Breast epithelium (tissue), 4 donors: ENCODE measurements at regions not wholly inside any gene's neighbourhood (a gene's known extent, or its start where the extent isn't known, plus 50 kb on each side); places are given as distances from the start of the nearest gene placed in this dataset.

Source experiments
- DNase-seq, 2 donors: peaks; one replicate each; pipeline ENCODE4 v3.0.0-alpha.2; 2019; ENCODE audit warnings: low spot score in 2 of 2
- H3K27ac ChIP-seq, 2 donors: fragments of 200-600 bp; sonication (generic) in 1 of 2; one replicate each; pipeline ENCODE4 v1.5.1; 2016 to 2019; ENCODE audit warnings: mild to moderate bottlenecking in 1 of 2
- H3K27me3 ChIP-seq, 2 donors: fragments of 200-600 bp; sonication (generic) in 1 of 2; one replicate each; pipeline versions ENCODE4 v1.5.1 to v1.6.0; 2017 to 2019; ENCODE audit warnings: control low read depth in 1 of 2, mild to moderate bottlenecking in 1 of 2
- H3K36me3 ChIP-seq: fragments of 200-600 bp; one replicate; pipeline ENCODE4 v1.5.1; 2019
- H3K4me1 ChIP-seq, 2 donors: fragments of 200-600 bp; sonication (generic); one replicate each; pipeline ENCODE4 v1.5.1; 2016 to 2019; ENCODE audit warnings: control low read depth in 1 of 2
- H3K4me3 ChIP-seq, 3 donors: fragments of 200-600 bp; sonication (generic); 1 replicate in 2 of 3; 2 replicates in 1 of 3; pipeline ENCODE4 v1.5.1; 2016 to 2019; ENCODE audit warnings: mild to moderate bottlenecking in 3 of 3, moderate library complexity in 2 of 3
- H3K9me3 ChIP-seq, 2 donors: fragments of 200-600 bp; sonication (generic) in 1 of 2; one replicate each; pipeline ENCODE4 v1.5.1; 2016 to 2019; ENCODE audit warnings: control low read depth in 1 of 2
- POLR2A ChIP-seq: fragments of 450-650 bp; IDR thresholded peaks from one replicate; pipeline ENCODE4 v1.6.1; 2016; ENCODE audit warnings: antibody characterized with exemption, mild to moderate bottlenecking, moderate library complexity
- POLR2AphosphoS5 ChIP-seq, 3 donors: sonication (generic); formaldehyde crosslinking; IDR thresholded peaks; one replicate each; pipeline ENCODE4 v1.6.1; 2017; ENCODE audit warnings: antibody characterized with exemption in 3 of 3
- intact Hi-C: fragments of 100-400 bp; cut with DNase I; formaldehyde crosslinking; loops from one replicate; pipeline ENCODE4 v1.15.1; 2023; ENCODE audit warnings: low total_unique reads
- TF ChIP-seq, protein P1 (sequence below), 3 donors: fragments of 450-650 bp; IDR thresholded peaks; one replicate each; pipeline ENCODE4 v1.5.1; 2016 to 2017; ENCODE audit warnings: antibody characterized with exemption in 3 of 3, mild to moderate bottlenecking in 3 of 3, moderate library complexity in 3 of 3

GRCh38 chr6:97663252-97663651 is 380.2 kb upstream of the MMS22L start:
- intact Hi-C loops, result no loop called here
- no peak for TF ChIP-seq POLR2AphosphoS5 (IDR thresholded peaks at IDR 0.05)
- TF ChIP-seq POLR2A, result no peak
- TF ChIP-seq, protein P1, sequence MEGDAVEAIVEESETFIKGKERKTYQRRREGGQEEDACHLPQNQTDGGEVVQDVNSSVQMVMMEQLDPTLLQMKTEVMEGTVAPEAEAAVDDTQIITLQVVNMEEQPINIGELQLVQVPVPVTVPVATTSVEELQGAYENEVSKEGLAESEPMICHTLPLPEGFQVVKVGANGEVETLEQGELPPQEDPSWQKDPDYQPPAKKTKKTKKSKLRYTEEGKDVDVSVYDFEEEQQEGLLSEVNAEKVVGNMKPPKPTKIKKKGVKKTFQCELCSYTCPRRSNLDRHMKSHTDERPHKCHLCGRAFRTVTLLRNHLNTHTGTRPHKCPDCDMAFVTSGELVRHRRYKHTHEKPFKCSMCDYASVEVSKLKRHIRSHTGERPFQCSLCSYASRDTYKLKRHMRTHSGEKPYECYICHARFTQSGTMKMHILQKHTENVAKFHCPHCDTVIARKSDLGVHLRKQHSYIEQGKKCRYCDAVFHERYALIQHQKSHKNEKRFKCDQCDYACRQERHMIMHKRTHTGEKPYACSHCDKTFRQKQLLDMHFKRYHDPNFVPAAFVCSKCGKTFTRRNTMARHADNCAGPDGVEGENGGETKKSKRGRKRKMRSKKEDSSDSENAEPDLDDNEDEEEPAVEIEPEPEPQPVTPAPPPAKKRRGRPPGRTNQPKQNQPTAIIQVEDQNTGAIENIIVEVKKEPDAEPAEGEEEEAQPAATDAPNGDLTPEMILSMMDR (IDR thresholded peaks at IDR 0.05), result no peak

GRCh38 chr6:97665446-97665845 is 382.4 kb upstream of the MMS22L start:
- intact Hi-C loops, result no loop called here
- DNase-seq, result no peak
- TF ChIP-seq POLR2A, result no peak
- TF ChIP-seq, protein P1 (IDR thresholded peaks at IDR 0.05), result no peak
- TF ChIP-seq POLR2AphosphoS5 (IDR thresholded peaks at IDR 0.05), result no peak
- no peaks in the 10 kb centered on the region for H3K4me1 ChIP-seq
- no peaks in the 10 kb centered on the region for H3K36me3 ChIP-seq
- no peaks in the 10 kb centered on the region for H3K9me3 ChIP-seq
- H3K27me3 ChIP-seq, result no peaks in the 10 kb centered on the region
- no peak overlapping the region for H3K4me3 ChIP-seq
- H3K27ac ChIP-seq, result no peak overlapping the region

More at GRCh38 chr6:97663252-97663651, 380.2 kb upstream of the MMS22L start:
- Histone ChIP-seq H3K9me3 (no peaks in the 10 kb centered on the region), H3K36me3 (no peaks in the 10 kb centered on the region), H3K4me1 (no peaks in the 10 kb centered on the region), H3K4me3 (no peak overlapping the region), H3K27me3 (no peaks in the 10 kb centered on the region), H3K27ac (no peak overlapping the region)
- no peak for DNase-seq

GRCh38 chr6:97666889-97667288 is 383.9 kb upstream of the MMS22L start:
- intact Hi-C loops, result no loop called here
- TF ChIP-seq POLR2AphosphoS5 (IDR thresholded peaks at IDR 0.05) (no peak), POLR2A (no peak)
- TF ChIP-seq, protein P1 (IDR thresholded peaks at IDR 0.05), result no peak
- no peaks in the 10 kb centered on the region for H3K27me3 ChIP-seq
- H3K9me3 ChIP-seq, result no peaks in the 10 kb centered on the region
- no peak overlapping the region for H3K27ac ChIP-seq
- H3K4me1 ChIP-seq, result no peaks in the 10 kb centered on the region
- no peak overlapping the region for H3K4me3 ChIP-seq
- DNase-seq, result no peak
- H3K36me3 ChIP-seq, result no peaks in the 10 kb centered on the region

- H3K36me3 ChIP-seq, result no peaks in the 10 kb centered on the region
- H3K4me3 ChIP-seq, result no peak overlapping the region
- no peaks in the 10 kb centered on the region for H3K4me1 ChIP-seq
- H3K27me3 ChIP-seq, result no peaks in the 10 kb centered on the region
- H3K27ac ChIP-seq, result no peak overlapping the region
- DNase-seq, result no peak
- TF ChIP-seq POLR2AphosphoS5 (IDR thresholded peaks at IDR 0.05), result no peak
- TF ChIP-seq, protein P1 (IDR thresholded peaks at IDR 0.05), result no peak
- no peak for TF ChIP-seq POLR2A
- no peaks in the 10 kb centered on the region for H3K9me3 ChIP-seq
- intact Hi-C loops, result no loop called here
These were observed 385.7 kb upstream of the MMS22L start for GRCh38 chr6:97668716-97669115.

DNA sequence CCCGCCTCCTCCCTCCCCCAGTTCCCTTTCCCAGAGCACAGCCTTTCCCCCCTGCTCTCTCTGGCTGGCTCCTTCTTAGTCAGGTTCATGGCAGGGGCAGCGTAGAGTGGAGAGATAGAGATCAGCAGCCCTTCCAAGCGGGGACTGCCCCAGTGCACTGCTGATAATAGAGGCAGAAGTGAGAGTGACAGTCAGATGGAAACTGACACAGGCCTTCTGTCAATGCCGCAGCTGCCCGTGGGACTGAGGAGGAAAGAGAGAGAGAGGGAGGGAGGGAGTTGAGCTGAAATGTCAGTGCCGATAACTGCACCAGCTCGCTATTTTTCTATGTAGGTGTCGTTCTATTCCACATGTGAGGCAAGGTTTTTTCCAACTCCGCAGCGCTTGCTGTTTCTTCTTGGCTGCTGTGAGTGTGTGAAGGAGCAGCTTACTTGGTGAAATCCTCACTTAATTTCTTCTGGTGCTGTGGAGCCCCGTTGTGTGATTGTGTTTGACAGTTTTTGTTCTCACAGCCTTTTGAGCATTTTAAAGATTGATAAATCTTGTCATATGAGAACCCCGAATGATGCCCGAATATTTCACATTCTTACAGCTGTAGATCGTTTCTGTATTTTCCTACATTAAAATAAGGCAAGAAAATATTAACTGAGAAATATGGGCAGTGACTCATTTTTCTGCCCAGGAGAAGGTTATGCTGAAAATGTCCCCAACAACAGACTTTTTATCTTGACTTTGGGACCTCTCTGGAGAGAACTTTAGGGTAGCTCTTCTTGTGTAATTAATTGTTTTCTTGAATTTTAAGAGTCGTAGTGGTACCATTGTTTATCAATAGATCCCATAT is 386.4 kb upstream of the MMS22L start:
- Histone ChIP-seq H3K9me3 (no peaks in the 10 kb centered on the region), H3K27me3 (no peaks in the 10 kb centered on the region), H3K4me3 (peak overlapping the region in 2 of 3 donors; percentile 3 to 40), H3K4me1 (no peaks in the 10 kb centered on the region), H3K27ac (no peak overlapping the region), H3K36me3 (no peaks in the 10 kb centered on the region)
- TF ChIP-seq POLR2A (no peak), POLR2AphosphoS5 (IDR thresholded peaks at IDR 0.05) (no peak)
- TF ChIP-seq, protein P1 (IDR thresholded peaks at IDR 0.05), result no peak
- intact Hi-C loops, result no loop called here
- no peak for DNase-seq
